Mesodermal cell (in vitro differentiated cells): ENCODE measurements at regions not wholly inside any gene's neighbourhood (a gene's known extent, or its start where the extent isn't known, plus 50 kb on each side); places are given as distances from the start of the nearest gene placed in this dataset.
"Not testable (repeated sequence)": the region's sequence is repeated elsewhere in the genome, so short reads cannot be mapped to it uniquely, and the experiment has no call there.

Experiments used
- H3K27ac ChIP-seq: 2 replicates; pipeline ENCODE4 v1.7.0; 2013; ENCODE audit warnings: mild to moderate bottlenecking, low read depth, low read length, moderate library complexity; ENCODE audit not compliant: severe bottlenecking
- H3K36me3 ChIP-seq: 2 replicates; pipeline ENCODE4 v1.7.1; 2013; ENCODE audit warnings: mild to moderate bottlenecking, low read length, moderate library complexity; ENCODE audit not compliant: control insufficient read depth, insufficient read depth
- H3K4me1 ChIP-seq: one replicate; pipeline ENCODE4 v1.7.1; 2013; ENCODE audit warnings: mild to moderate bottlenecking, low read length; ENCODE audit not compliant: insufficient read depth, control insufficient read depth, poor library complexity, severe bottlenecking
- H3K4me3 ChIP-seq: 2 replicates; pipeline ENCODE4 v1.7.0; 2013; ENCODE audit warnings: low read length, control low read depth, mild to moderate bottlenecking; ENCODE audit not compliant: insufficient read depth, poor library complexity, severe bottlenecking; ENCODE audit errors: extremely low read depth
- H3K9me3 ChIP-seq: 2 replicates; pipeline ENCODE4 v1.7.1; 2013; ENCODE audit warnings: mild to moderate bottlenecking, low read length, moderate library complexity; ENCODE audit not compliant: control insufficient read depth
- WGBS, 2 experiments: methylation state at CpG; one replicate each; pipeline ENCODE4 v1.1.5; 2013; ENCODE audit warnings: missing lambda C conversion rate in 2 of 2; ENCODE audit not compliant: insufficient coverage in 2 of 2; 5-methylcytosine and 5-hydroxymethylcytosine counted together

DNA sequence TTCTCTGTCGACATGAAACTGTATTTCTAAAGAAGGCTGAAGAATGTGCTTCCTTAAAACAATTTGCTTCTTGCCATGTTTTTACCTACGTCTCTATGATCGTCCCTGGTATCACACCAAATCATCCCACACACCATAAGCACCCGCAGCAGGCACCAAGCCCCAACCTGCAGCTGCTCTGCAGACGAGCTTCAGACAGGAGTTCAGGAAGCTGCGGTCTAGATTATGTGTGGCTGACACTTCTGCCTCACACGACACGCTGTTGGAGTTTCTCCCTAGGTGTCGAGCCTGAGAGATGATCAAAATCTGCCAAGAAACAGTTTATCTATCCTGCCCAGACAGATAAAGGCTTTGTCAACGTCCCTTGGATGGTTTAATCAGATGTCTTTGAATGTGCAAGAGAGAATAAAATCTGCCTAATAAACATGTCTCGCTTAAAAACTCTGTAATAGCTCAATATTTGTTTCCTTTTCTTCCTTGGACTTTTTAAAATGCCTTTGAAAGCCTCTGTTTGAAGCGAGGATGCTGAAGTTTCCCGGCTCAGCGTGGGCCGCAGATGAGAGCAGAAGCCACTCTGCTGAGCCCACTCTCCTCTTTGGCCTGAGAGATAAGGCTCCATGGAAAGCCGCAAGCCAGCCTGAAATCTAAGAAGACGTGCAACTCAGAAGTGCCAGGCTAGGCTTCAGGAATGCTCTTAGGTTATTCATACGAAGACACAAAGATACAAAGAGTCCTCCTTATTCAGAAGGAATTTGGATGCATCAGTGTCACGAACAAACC lies 158.3 kb upstream of the PFKP start:
- no peaks in the 10 kb centered on the region for H3K9me3 ChIP-seq
- WGBS, 2 experiments = 89% methylated on average over 17 of the region's 19 CpGs
- no peak overlapping the region for H3K4me3 ChIP-seq
- no peak overlapping the region for H3K27ac ChIP-seq
- no peaks in the 10 kb centered on the region for H3K36me3 ChIP-seq
- no peaks in the 10 kb centered on the region for H3K4me1 ChIP-seq

DNA sequence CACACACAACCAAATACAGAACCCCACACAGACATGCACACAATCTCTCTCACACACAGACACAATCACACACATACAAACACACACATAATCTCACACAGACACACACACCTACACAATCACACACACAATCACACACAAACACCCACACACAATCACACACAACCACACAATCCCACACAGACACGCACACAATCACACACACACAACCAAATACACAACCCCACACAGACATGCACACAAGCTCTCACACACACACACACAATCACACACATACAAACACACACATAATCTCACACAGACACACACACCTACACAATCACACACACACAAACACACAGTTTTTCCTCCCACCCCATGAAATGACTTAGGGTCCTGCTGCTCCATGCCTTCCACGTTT lies 160.4 kb upstream of the PFKP start:
- Histone ChIP-seq H3K4me1 (no peaks in the 10 kb centered on the region), H3K27ac (no peak overlapping the region), H3K36me3 (no peaks in the 10 kb centered on the region), H3K4me3 (no peak overlapping the region), H3K9me3 (no peaks in the 10 kb centered on the region)
- 76 to 88% methylated on average over 2 of the region's 2 CpGs for WGBS, 2 experiments

DNA sequence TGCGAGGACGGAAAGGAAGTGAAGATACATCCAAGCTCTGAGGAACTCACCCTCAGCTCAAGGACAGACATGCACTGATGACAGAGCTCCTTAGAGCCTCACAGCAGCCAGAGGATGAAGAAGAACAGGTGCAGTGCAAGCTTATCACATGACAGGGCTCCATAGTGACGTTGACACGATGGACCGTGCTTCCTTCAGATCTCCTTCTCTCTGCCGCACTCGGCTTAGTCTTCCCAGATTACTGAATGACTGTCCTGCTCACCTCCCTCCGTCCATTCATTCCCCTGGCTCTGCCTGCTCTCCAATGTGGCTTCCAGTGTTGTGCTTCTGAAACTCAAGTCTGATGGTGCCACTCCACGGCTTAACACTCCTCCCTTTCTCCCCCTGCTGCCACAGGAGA lies 161.5 kb upstream of the PFKP start:
- H3K27ac ChIP-seq = no peak overlapping the region
- 88 to 91% methylated on average over 5 to 8 of the region's 9 CpGs for WGBS, 2 experiments
- H3K4me1 ChIP-seq = no peaks in the 10 kb centered on the region
- H3K9me3 ChIP-seq = no peaks in the 10 kb centered on the region
- no peaks in the 10 kb centered on the region for H3K36me3 ChIP-seq
- H3K4me3 ChIP-seq = no peak overlapping the region

DNA sequence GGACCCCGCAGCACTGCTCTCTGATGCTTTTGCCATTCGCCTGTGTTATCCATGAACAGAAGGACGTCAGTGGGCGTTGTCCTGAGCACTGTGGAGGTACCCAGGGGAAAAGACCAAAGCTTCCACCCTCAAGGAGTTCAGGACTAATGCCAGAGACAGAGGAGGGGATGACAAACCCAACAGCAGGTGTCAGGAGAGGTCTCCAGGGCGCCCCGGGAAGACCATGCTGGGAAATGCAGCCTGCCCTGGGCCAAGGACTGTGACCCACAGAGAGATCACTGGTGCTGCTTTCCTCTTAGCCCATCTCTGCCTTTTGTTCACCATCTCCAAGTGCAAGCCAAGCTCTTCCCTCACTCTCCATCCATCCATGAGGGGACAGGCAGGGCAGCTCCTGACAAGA lies 166.8 kb upstream of the PFKP start:
- no peak overlapping the region for H3K4me3 ChIP-seq
- H3K9me3 ChIP-seq = no peaks in the 10 kb centered on the region
- no peaks in the 10 kb centered on the region for H3K36me3 ChIP-seq
- WGBS, 2 experiments = 96 to 99% methylated on average over 6 of the region's 6 CpGs
- no peak overlapping the region for H3K27ac ChIP-seq
- no peaks in the 10 kb centered on the region for H3K4me1 ChIP-seq

DNA sequence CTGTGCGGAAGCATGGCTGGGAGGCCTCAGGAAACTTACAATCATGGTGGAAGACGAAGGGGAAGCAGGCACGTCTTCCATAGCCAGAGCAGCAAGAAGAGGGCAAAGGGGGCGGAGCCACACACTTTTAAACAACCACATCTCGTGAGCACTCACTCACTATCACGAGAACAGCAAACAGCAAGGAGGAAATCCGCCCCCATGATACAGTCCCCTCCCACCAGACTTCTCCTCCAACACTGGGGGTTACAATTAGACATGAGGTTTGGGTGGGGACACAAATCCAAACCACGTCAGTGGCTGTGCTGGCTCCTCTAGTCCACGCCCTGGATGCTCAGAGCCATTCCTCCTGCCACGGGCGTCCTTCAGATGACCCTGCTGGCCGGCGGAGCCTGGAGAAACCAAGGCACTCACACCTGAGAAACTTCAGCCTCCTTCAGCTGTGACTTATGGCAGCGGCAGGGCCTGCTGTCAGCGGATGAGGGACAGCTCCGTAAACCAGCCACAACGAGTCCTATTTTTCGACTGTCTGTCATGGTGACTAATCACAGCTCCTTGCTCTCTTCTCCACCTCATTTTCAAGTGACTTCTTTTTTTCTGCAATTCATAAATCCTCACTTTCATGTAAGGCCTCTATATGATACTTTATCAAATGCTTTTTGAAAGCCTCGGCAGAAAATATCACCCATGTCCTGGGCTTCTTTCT lies 167.9 kb upstream of the PFKP start:
- no peak overlapping the region for H3K27ac ChIP-seq
- H3K4me1 ChIP-seq = no peaks in the 10 kb centered on the region
- no peaks in the 10 kb centered on the region for H3K36me3 ChIP-seq
- H3K9me3 ChIP-seq = no peaks in the 10 kb centered on the region
- H3K4me3 ChIP-seq = no peak overlapping the region
- WGBS, 2 experiments = 93 to 99% methylated on average over 13 to 16 of the region's 19 CpGs

DNA sequence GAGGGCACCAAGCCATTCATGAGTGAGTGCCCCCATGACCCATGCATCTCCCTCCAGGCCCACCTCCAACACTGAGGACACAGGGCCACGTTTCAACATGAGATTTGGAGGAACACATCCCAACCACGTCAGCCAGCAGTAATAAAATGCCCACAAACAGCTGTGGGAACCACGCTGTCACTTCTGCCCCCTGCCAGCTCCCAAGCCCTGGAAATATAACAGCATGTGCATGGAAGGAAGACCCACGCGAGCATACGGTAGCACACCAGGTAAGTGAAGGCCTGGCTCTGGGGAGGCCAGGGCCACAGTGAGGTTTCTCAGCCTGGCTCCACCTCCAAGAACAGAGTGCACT lies 168.9 kb upstream of the PFKP start:
- no peak overlapping the region for H3K4me3 ChIP-seq
- no peaks in the 10 kb centered on the region for H3K36me3 ChIP-seq
- no peaks in the 10 kb centered on the region for H3K4me1 ChIP-seq
- WGBS, 2 experiments = 96 to 100% methylated on average over 6 of the region's 6 CpGs
- no peak overlapping the region for H3K27ac ChIP-seq
- H3K9me3 ChIP-seq = no peaks in the 10 kb centered on the region

DNA sequence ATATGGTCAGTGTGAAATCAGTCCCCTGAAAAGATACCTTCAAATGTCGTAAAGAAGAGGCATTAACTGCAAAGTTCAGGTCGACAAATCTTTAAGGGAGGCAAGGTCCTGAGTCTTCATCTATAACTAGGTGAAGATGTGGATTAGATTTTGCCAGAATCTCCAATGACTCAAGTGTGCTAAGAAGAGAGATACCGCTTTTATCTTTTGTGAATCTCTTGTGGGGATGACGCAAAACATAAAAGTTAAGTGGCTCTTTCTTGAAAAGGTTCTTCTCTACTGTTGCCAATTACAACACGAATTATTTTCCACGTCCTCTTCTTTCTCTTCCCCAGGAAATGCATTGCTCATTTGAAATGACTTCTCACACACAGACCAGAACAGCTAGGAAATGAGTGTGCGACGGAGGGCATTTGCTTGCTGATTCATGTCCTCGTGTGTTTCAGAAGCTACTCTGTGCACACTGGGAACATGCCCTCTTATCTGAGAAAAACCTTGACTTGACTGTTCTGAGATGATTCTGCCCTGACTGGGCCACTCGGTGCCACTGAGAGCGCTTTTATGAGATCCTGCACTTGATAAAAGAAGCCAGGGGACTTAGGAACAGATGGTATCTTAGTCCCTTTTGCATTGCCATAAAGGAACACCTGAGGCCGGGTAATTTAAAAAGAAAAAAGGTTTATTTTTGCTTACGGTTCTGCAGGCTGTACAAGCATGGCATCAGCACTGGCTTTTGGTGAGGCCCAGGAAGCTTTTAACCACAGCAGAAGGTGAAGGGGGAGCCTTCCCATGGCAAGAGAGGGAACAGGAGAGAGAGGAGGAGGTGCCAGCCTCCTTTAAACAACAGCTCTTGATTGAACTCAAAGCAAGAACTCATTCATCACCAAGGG lies 169.5 kb upstream of the PFKP start:
- WGBS, 2 experiments = 83 to 87% methylated on average over 10 to 13 of the region's 13 CpGs
- H3K4me1 ChIP-seq = no peaks in the 10 kb centered on the region
- no peak overlapping the region for H3K27ac ChIP-seq
- no peaks in the 10 kb centered on the region for H3K9me3 ChIP-seq
- H3K36me3 ChIP-seq = no peaks in the 10 kb centered on the region
- H3K4me3 ChIP-seq = no peak overlapping the region

DNA sequence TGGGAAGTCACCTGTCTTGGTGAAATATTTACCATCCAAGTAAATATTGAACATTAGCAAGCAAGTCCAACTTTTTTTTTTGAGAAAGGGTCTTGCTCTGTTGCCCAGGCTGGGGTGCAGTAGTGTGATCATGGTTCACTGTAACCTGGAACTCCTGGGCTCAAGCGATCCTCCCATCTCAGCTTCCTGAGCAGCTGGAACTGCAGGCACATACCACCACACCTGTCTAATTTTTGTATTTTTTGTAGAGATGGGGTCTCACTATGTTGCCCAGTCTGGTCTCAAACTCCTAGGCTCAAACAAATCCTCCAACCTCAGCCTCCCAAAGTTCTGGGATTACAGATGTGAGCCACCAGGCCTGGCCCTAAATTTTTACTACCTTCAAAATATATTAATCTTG lies 171.0 kb upstream of the PFKP start:
- not testable (repeated sequence) for H3K9me3 ChIP-seq, H3K36me3 ChIP-seq, H3K4me3 ChIP-seq, H3K4me1 ChIP-seq, H3K27ac ChIP-seq
- WGBS, 2 experiments = no CpG with 5 or more reads among the region's 1 CpG

DNA sequence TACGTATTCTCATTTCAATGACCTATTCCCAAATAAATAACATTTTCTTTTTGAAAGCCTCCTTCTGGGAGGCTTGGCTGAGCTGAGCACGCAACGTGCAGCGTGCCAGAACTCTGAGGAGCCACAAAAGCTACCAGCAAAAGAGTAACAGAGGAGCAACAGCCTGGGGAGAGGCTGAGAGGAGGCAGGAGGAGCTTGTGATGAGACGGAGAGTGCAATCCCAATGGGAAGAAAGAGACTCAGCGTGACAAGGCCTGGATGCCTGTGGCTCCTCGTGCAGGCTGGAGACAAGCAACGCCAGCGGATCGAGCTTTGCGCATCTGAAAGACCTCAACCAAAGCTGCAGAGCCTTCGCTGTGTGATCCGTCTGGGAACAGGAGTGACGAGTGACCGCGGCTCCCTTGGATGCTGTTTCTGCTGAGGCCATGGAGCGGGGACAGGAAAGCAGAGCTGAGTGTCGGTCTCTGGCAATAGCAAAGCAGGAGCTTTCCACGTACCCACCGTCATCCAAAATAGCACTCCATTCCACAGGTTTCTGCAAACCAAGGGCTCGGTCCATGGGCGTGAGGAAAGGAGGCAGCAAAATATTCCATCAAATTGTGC lies 171.7 kb upstream of the PFKP start:
- H3K9me3 ChIP-seq = no peaks in the 10 kb centered on the region
- WGBS, 2 experiments = 84 to 91% methylated on average over 17 to 19 of the region's 22 CpGs
- H3K4me3 ChIP-seq = no peak overlapping the region
- peaks cover 5% of the 10 kb centered on the region for H3K4me1 ChIP-seq
- no peaks in the 10 kb centered on the region for H3K36me3 ChIP-seq
- no peak overlapping the region for H3K27ac ChIP-seq

DNA sequence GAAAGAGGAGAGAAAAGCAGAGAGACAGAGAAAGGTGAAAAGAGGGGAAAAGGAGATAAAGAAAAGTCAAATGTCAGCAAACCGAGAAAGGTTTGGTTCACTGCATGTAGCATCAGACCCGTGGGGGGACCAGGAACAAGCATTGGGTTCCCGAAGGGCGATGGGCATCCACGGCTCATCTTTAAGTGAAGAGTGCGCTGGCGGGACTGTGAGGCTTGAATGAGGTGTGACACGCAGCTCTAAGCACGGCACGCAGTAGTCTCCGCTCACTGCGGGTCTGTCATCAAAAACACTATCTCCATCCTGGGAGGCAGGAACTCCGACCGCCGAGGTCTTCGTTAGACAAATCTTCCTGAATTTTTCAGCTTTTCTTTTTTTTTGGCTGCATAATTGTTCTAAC lies 173.4 kb upstream of the PFKP start:
- Histone ChIP-seq H3K27ac (no peak overlapping the region), H3K4me1 (peaks cover 5% of the 10 kb centered on the region), H3K36me3 (no peaks in the 10 kb centered on the region), H3K9me3 (no peaks in the 10 kb centered on the region), H3K4me3 (no peak overlapping the region)
- 94 to 96% methylated on average over 14 to 16 of the region's 16 CpGs for WGBS, 2 experiments
